Prostate gland (tissue), 2 donors: ENCODE measurements at regions not wholly inside any gene's neighbourhood (a gene's known extent, or its start where the extent isn't known, plus 50 kb on each side); places are given as distances from the start of the nearest gene placed in this dataset.

Experiments
- CTCF ChIP-seq, 4 experiments: fragments of 200-600 bp in 2 of 4; fragments of 450-650 bp in 2 of 4; sonication (generic) in 2 of 4; IDR thresholded peaks; 1 replicate in 3 of 4; 2 replicates in 1 of 4; pipeline ENCODE4 v1.5.1; 2016 to 2019; ENCODE audit warnings: antibody characterized with exemption in 4 of 4, mild to moderate bottlenecking in 2 of 4, moderate library complexity in 2 of 4
- POLR2A ChIP-seq: fragments of 450-650 bp; IDR thresholded peaks from one replicate; pipeline ENCODE4 v1.6.1; 2016; ENCODE audit warnings: antibody characterized with exemption, mild to moderate bottlenecking

GRCh38 chr10:129285459-129285858, 181.6 kb upstream of the MGMT start:
- TF ChIP-seq CTCF (IDR thresholded peaks at IDR 0.05), result no peak
- TF ChIP-seq POLR2A, result no peak
